ENCODE measurements at regions not wholly inside any gene's neighbourhood (a gene's known extent, or its start where the extent isn't known, plus 50 kb on each side); places are given as distances from the start of the nearest gene placed in this dataset.

DNA sequence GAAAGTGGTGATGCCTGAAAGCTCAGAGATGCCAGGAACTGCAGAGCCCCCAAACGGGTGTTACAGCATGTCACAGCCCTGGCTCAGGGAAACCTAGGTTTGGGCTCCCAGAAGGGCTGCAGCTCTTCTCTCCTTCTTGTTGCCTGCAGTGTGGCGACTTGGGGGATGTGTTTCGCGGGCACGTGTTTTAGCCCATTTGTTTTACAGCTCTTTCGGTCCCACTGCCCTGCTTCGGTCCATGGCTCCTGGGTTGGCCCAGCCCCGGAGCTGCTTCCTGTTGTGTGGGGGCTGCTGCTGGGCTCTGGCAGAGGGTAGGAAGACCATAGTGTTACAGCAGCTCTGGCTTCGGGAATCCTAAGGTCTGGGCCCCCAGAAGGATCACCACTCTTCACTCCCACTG is 222.9 kb upstream of the RIOK2 start:
- Histone ChIP-seq H2BK120ac (replicated peaks; ENCODE audit: low read depth, low read length) (no peak overlapping the region), H3K4me3 (ENCODE audit: extremely low read depth in 1 of 4, insufficient read depth in 2 of 4, low read depth in 3 of 4, low read length in 4 of 4) (no peak overlapping the region), H3K79me1 (ENCODE audit: low read depth, low read length) (no peaks in the 10 kb centered on the region), H3K4me1 (replicated peaks in 1 of 4; ENCODE audit: control insufficient read depth in 3 of 4, insufficient read depth in 4 of 4, low read length in 3 of 4) (peaks cover 0 to 3% (median 0%) of the 10 kb centered on the region in 4 experiments; a peak in 1 of 7 replicates), H4K5ac (ENCODE audit: insufficient read length, low read depth, low read length) (no peak overlapping the region), H4K20me1 (replicated peaks in 1 of 2; ENCODE audit: control insufficient read depth in 1 of 2, insufficient read depth in 2 of 2, low read length in 2 of 2) (no peaks in the 10 kb centered on the region), H2AK5ac (ENCODE audit: low read depth, low read length) (0 out of 2 replicates have a peak overlapping the region, but pooled peaks have one; percentile 43), H3K14ac (ENCODE audit: insufficient read length) (no peak overlapping the region), H3K23me2 (ENCODE audit: low read depth, low read length) (no peaks in the 10 kb centered on the region), H3K27ac (ENCODE audit: low read depth, low read length) (no peak overlapping the region), H3K18ac (ENCODE audit: extremely low read depth, low read length) (no peak overlapping the region), H3K4me2 (ENCODE audit: insufficient read depth in 1 of 2, low read depth in 2 of 2, low read length in 2 of 2) (no peak overlapping the region), H3K36me3 (ENCODE audit: control insufficient read depth in 2 of 4, insufficient read depth in 4 of 4, low read length in 3 of 4) (peaks cover 0 to 5% (median 0%) of the 10 kb centered on the region in 4 experiments; a peak in 1 of 8 replicates), H3K4ac (replicated peaks; ENCODE audit: insufficient read length, low read depth, low read length) (no peak overlapping the region), H2BK20ac (ENCODE audit: low read length) (no peak overlapping the region), H3K9ac (replicated peaks in 1 of 4; ENCODE audit: extremely low read depth in 1 of 4, low read depth in 3 of 4, low read length in 3 of 4) (no peak overlapping the region), H2BK12ac (ENCODE audit: low read depth, low read length) (no peak overlapping the region), H3K23ac (ENCODE audit: insufficient read length) (no peak overlapping the region), H4K91ac (replicated peaks; ENCODE audit: insufficient read length, low read length) (no peak overlapping the region), H2BK15ac (ENCODE audit: low read length) (no peak overlapping the region), H3K27me3 (replicated peaks in 1 of 4; ENCODE audit: control insufficient read depth in 3 of 4, extremely low read depth in 1 of 4, insufficient read depth in 3 of 4, low read length in 3 of 4) (peaks cover 0 to 1% (median 0%) of the 10 kb centered on the region in 4 experiments; a peak in 1 of 7 replicates), H3K9me3 (ENCODE audit: insufficient read depth in 2 of 2, low read depth in 1 of 2, low read length in 1 of 2) (peaks cover 0 to 8% of the 10 kb centered on the region in 2 experiments; a peak in 2 of 4 replicates), H3K79me2 (ENCODE audit: control insufficient read depth in 1 of 2, insufficient read depth in 2 of 2, low read length in 2 of 2) (no peaks in the 10 kb centered on the region), H4K8ac (ENCODE audit: extremely low read depth, insufficient read depth, low read length) (no peak overlapping the region), H2AFZ (ENCODE audit: low read length) (no peak overlapping the region), H3K56ac (replicated peaks; ENCODE audit: insufficient read length, low read depth, low read length) (no peak overlapping the region), H2BK5ac (ENCODE audit: low read depth, low read length) (0 out of 2 replicates have a peak overlapping the region, but pooled peaks have one; percentile 5)
- 93% methylated on average over 9 of the region's 9 CpGs; no CpG with 5 or more reads in 1 of the 2 experiments for WGBS, 2 experiments (ENCODE audit: extremely low coverage in 1 of 2, insufficient coverage in 1 of 2, insufficient read length in 1 of 2, insufficient replicate concordance in 2 of 2, low coverage in 1 of 2, low lambda C conversion rate in 2 of 2, missing lambda C conversion rate in 1 of 2)
- no peak for TF ChIP-seq ZNF274 (IDR thresholded peaks at IDR 0.05; ENCODE audit: borderline replicate concordance, extremely low read depth, low read length)
- TF ChIP-seq TCF12 (IDR thresholded peaks at IDR 0.05; ENCODE audit: low read depth, low read length): no peak
- no peak for TF ChIP-seq CREB1 (IDR thresholded peaks at IDR 0.05)
- no peak for TF ChIP-seq JUND (IDR thresholded peaks at IDR 0.05; ENCODE audit: low read length)
- TF ChIP-seq CHD1 (IDR thresholded peaks at IDR 0.05; ENCODE audit: low read depth, low read length): no peak
- TF ChIP-seq USF2 (IDR thresholded peaks at IDR 0.05; ENCODE audit: low read length): no peak
- TF ChIP-seq CBX8 (IDR thresholded peaks at IDR 0.05; ENCODE audit: borderline replicate concordance, low read depth, low read length): no peak
- TF ChIP-seq KDM1A (IDR thresholded peaks at IDR 0.05; ENCODE audit: borderline replicate concordance, low read length): no peak
- ChIA-PET CTCF (ENCODE audit: partially characterized antibody) (interaction anchor here (0.6 to 2.3 kb wide), 3 partner anchors 12 to 72 kb away, joined by 3 to 7 read pairs (median 3); no protein-coding TSS in a partner anchor), POLR2A (ENCODE audit: partially characterized antibody) (no interaction called here)
- FAIRE-seq (no peak), DNase-seq (ENCODE audit: low read depth in 1 of 2, low spot score in 2 of 2) (no peak)

Measured in H1 (cell line).